Coronary artery (tissue), 2 donors: ENCODE measurements at regions not wholly inside any gene's neighbourhood (a gene's known extent, or its start where the extent isn't known, plus 50 kb on each side); places are given as distances from the start of the nearest gene placed in this dataset.

Source experiments
- DNase-seq: peaks from one replicate; pipeline ENCODE4 v3.0.0-alpha.2; 2017; ENCODE audit warnings: low spot score
- H3K27ac ChIP-seq, 2 donors: fragments of 200-600 bp; sonication (generic); one replicate each; pipeline ENCODE4 v1.5.1; 2016 to 2019
- H3K4me3 ChIP-seq: fragments of 200-600 bp; sonication (generic); 2 replicates; pipeline ENCODE4 v1.5.1; 2016; ENCODE audit warnings: mild to moderate bottlenecking, moderate library complexity
- CTCF ChIP-seq: fragments of 200-600 bp; sonication (generic); IDR thresholded peaks from one replicate; pipeline ENCODE4 v1.5.1; 2019; ENCODE audit warnings: antibody characterized with exemption

- Histone ChIP-seq H3K4me3 (peak overlapping the region; percentile 84), H3K27ac (no peak overlapping the region)
- no peak for DNase-seq
- no peak for TF ChIP-seq CTCF
Observed at GRCh38 chr1:90850181-90850897, 133.2 kb upstream of the BARHL2 start.

- no peak for TF ChIP-seq CTCF
- DNase-seq, result no peak
- H3K27ac ChIP-seq, result no peak overlapping the region
- H3K4me3 ChIP-seq, result no peak overlapping the region
Observed at GRCh38 chr1:90841473-90841872, 124.4 kb upstream of the BARHL2 start.

DNA sequence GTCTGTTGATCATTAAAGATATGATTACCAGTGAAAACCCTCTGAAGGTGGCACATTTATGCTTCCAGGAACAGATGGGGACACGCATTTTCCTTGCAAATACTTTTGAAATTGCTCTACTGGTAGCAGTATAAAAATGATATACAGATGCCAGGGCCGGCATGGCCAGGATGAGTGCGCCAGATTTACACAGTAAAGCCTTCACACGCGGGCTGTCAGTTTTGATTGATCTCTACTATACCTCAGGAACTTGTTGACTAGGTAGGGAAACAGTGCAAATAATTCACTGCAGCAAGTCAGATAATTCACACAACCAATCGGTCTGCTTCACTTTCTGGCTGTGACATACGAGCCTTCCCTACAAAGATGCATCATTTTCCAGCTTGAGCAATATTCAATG is 123.2 kb upstream of the BARHL2 start:
- no peak for DNase-seq
- TF ChIP-seq CTCF, result no peak
- Histone ChIP-seq H3K27ac (no peak overlapping the region), H3K4me3 (no peak overlapping the region)

DNA sequence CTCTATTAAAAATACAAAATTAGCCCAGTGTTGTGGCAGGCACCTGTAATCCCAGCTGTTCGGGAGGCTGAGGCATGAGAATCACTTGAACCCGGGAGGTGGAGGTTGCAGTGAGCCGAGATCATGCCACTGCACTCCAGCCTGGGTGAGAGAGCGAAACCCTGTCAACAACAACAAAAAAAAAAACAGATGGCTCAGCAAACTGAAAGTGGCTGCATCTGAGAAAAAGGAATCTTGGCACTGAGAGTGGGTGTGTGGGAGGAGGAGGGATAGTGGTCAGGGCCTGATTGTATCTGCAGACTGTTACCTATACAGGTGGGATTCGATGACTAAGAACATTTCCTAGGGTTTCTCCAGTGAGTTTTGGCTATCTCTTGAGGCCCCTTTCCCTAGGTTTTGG is 122.2 kb upstream of the BARHL2 start:
- H3K4me3 ChIP-seq, result no peak overlapping the region
- TF ChIP-seq CTCF, result no peak
- no peak for DNase-seq
- H3K27ac ChIP-seq, result no peak overlapping the region

DNA sequence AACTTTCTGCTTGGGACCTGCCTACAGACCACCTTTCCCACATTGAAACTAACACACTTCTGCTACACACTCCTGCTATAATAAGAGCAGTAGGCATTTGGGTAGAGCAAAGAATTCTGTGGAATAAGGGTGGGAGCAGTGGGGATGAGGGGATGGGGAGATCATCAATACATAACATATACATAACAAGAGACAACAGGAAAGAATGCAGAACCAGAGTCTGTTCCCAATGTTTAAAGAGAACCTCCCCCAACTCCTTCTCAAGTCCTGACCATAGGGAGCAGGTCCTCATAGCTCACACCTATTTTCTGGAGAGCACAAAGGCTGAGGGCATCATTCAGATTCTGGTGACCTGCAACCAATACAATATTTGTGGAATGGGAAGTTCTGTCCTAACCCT is 121.6 kb upstream of the BARHL2 start:
- no peak overlapping the region for H3K4me3 ChIP-seq
- H3K27ac ChIP-seq, result no peak overlapping the region
- no peak for DNase-seq
- TF ChIP-seq CTCF, result no peak

DNA sequence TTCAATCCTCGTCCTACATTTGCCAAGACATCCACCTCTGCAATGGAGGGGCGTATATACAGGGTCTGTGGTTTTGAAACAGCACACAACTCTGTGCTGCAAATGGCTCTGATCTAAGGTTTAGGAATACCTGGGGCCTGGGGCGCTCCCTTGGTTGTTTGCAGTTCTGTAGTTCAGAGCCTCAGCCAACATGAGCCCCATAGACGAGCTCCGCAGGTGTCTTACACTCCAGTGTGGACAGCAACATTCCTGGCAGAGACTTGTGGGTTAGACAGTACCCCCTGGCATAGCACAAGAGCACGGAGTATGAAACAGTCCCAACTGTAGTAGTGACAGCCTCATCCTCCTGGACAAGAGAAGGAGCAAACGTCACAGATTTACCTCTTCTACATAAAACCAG is 120.3 kb upstream of the BARHL2 start:
- no peak for TF ChIP-seq CTCF
- H3K4me3 ChIP-seq, result no peak overlapping the region
- no peak overlapping the region for H3K27ac ChIP-seq
- DNase-seq, result no peak

GRCh38 chr1:90836345-90836679 is 119.2 kb upstream of the BARHL2 start:
- H3K4me3 ChIP-seq, result peak overlapping the region; percentile 68
- no peak for DNase-seq
- no peak for TF ChIP-seq CTCF
- no peak overlapping the region for H3K27ac ChIP-seq
